Urothelium cell line (cell line): ENCODE measurements at regions not wholly inside any gene's neighbourhood (a gene's known extent, or its start where the extent isn't known, plus 50 kb on each side); places are given as distances from the start of the nearest gene placed in this dataset.
"Not testable (repeated sequence)": the region's sequence is repeated elsewhere in the genome, so short reads cannot be mapped to it uniquely, and the experiment has no call there.

ENCODE experiments used
- DNase-seq: peaks from one replicate; pipeline ENCODE4 v3.0.0; 2011; ENCODE audit warnings: low spot score, mixed read lengths
- FAIRE-seq: peaks from 2 replicates; lab custom pipeline; 2011; peaks lifted over from hg19 to GRCh38; lab: Jason Lieb, UNC

GRCh38 chr7:156056534-156056933 is 244.3 kb upstream of the SHH start:
- DNase-seq (no peak), FAIRE-seq (no peak)

- no peak for DNase-seq
- no peak for FAIRE-seq
Measured at GRCh38 chr7:156055206-156055822, 243.1 kb upstream of the SHH start.

GRCh38 chr7:156051884-156052283 is 239.6 kb upstream of the SHH start:
- no peak for FAIRE-seq

GRCh38 chr7:156050636-156051569 is 238.6 kb upstream of the SHH start:
- no peak for FAIRE-seq

More at GRCh38 chr7:156051884-156052283, 239.6 kb upstream of the SHH start:
- DNase-seq: no peak

GRCh38 chr7:156049366-156049765 is 237.1 kb upstream of the SHH start:
- DNase-seq (no peak), FAIRE-seq (no peak)

More at GRCh38 chr7:156050636-156051569, 238.6 kb upstream of the SHH start:
- DNase-seq: no peak

GRCh38 chr7:156046031-156046560 is 233.8 kb upstream of the SHH start:
- DNase-seq (no peak), FAIRE-seq (no peak)

- DNase-seq (no peak), FAIRE-seq (no peak)
Measured at GRCh38 chr7:156043416-156044178, 231.3 kb upstream of the SHH start.

- no peak for DNase-seq
- FAIRE-seq: no peak
Measured at GRCh38 chr7:156041398-156041797, 229.1 kb upstream of the SHH start.

GRCh38 chr7:156039971-156040677 is 227.9 kb upstream of the SHH start:
- DNase-seq (no peak), FAIRE-seq (no peak)

- FAIRE-seq: no peak
Measured at GRCh38 chr7:156039194-156039593, 226.9 kb upstream of the SHH start.

GRCh38 chr7:156038345-156038744 is 226.1 kb upstream of the SHH start:
- no peak for DNase-seq
- no peak for FAIRE-seq

More at GRCh38 chr7:156039194-156039593, 226.9 kb upstream of the SHH start:
- DNase-seq: no peak

GRCh38 chr7:156036153-156036552 is 223.9 kb upstream of the SHH start:
- DNase-seq (no peak), FAIRE-seq (no peak)

GRCh38 chr7:156035387-156035786 is 223.1 kb upstream of the SHH start:
- not testable (repeated sequence) for FAIRE-seq, DNase-seq

GRCh38 chr7:156034397-156034796 is 222.1 kb upstream of the SHH start:
- FAIRE-seq: no peak
- no peak for DNase-seq

GRCh38 chr7:156032973-156033372 is 220.7 kb upstream of the SHH start:
- DNase-seq: no peak
- no peak for FAIRE-seq

GRCh38 chr7:156031679-156032478 is 219.6 kb upstream of the SHH start:
- FAIRE-seq: no peak
- no peak for DNase-seq

GRCh38 chr7:156029460-156030007 is 217.3 kb upstream of the SHH start:
- FAIRE-seq (no peak), DNase-seq (no peak)

- DNase-seq: no peak
- no peak for FAIRE-seq
Measured at GRCh38 chr7:156028521-156028920, 216.3 kb upstream of the SHH start.

- no peak for FAIRE-seq
- DNase-seq: no peak
Measured at GRCh38 chr7:156027821-156028220, 215.6 kb upstream of the SHH start.
